GM21423 (cell line): ENCODE measurements at regions not wholly inside any gene's neighbourhood (a gene's known extent, or its start where the extent isn't known, plus 50 kb on each side); places are given as distances from the start of the nearest gene placed in this dataset.
A peak's percentile ranks its signal among the peaks of the same experiment; 100 is the strongest.
"Not testable (repeated sequence)": the region's sequence is repeated elsewhere in the genome, so short reads cannot be mapped to it uniquely, and the experiment has no call there.

Source experiments
- ATAC-seq: cut with Tn5 transposase; IDR thresholded peaks from one replicate; pipeline ENCODE4 v1.9.1; 2021; ENCODE audit warnings: mild to moderate bottlenecking, moderate library complexity; ENCODE audit not compliant: unreplicated experiment

DNA sequence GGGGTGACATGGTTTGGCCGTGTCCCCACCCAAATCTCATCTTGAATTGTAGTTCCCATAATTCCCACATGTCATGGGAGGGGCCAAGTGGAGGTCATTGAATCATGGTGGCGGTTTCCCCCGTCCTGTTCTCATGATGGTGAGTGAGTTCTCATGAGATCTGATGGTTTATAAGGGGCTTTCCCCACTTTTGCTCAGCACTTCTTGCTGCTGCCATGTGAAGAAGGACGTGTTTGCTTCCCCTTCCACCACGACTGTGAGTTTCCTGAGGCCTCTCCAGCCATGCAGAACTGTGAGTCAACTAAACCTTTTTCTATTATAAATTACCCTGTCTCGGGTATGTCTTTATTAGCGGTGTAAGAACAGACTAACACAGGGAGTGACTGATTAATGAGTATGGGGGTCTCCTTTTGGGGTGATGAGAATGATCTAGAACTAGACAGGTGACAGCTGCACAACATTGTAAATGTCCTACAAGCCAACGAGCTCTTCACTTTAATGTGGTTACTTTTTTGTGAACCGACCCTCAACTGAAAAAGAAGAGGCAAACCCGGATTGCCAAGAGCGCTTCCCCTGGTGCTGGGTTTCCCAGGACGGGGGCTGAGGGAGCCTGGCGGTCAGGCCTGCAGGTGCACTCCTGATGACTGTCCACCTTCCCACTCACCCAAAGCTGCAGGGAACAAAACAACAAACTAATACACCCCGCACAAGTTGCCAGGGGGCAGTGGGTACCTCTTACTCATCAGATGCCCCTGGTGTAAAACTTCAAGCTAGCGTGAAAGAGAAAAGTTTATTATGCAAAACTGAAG, 90.1 kb downstream of the NCOR2 start:
- no peak for ATAC-seq

DNA sequence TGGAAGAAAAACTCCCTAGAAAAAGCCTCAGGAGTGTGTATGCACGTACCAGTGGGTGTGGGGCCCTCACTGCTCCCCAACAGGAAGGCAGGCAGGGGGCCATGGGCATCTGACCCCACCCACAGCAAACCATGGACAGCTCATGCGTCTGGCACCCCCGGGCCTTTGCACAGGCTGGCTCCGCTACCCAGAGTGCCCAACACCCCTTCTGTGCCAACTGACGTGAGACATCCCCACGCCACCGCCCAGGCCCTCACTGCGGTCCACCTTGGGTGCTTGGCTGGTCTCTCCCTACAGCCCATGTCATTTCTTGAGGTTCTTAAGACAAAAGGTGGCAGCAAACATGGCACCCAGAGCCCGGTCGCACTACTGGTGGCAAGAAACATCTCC, 91.4 kb downstream of the NCOR2 start:
- no peak for ATAC-seq

DNA sequence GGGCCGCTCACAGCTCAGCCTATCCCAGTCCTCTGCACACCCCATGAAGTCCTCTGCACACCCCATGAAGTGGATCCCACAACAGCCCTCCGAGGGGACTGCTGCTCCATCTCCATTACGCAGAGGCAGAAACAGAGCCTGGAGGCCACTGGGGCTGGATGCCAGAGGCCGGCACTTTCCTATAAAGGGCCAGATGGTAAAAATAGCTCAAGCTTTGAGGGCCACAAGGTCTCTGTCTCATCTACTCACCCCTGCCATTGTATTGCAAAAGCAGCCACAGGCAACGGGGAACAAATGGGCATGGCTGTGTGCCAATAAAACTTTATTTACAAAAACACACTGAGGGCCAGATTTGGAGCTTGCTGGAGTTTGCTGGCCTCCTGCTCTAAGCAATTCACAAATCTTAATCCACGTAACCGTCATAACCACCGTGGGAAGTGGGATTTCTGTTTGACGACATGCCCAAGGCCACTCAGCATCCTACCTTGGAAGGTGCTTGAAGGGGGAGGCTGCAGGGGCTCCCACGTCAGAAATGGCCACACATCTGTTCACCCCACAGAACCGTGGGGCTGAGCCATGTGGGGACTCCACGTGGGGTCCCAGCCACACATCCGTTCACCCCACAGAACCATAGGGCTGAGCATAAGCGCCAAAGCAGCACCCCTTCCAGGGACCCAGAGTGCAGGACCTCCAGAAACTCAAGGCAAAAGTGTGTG, 92.0 kb downstream of the NCOR2 start:
- no peak for ATAC-seq

DNA sequence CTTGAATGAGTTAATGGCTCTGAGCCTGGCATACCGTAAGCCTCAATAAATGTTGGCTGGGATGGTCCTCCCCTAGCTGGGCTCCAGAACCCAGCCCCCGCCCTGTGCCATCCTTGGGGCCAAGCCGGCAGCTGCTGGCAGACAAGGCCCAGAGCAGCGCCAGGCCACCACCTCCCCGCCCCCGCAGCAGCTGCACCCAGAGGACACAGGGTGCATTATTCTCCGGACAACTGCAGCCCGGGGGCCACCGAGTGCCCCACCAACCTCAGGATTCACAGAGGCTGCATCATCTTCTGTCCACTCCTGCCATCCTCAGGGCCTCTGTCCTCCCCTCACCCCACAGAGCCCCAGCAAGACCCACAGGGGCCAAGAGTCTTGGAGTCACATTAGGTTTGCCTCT, 92.7 kb downstream of the NCOR2 start:
- no peak for ATAC-seq

DNA sequence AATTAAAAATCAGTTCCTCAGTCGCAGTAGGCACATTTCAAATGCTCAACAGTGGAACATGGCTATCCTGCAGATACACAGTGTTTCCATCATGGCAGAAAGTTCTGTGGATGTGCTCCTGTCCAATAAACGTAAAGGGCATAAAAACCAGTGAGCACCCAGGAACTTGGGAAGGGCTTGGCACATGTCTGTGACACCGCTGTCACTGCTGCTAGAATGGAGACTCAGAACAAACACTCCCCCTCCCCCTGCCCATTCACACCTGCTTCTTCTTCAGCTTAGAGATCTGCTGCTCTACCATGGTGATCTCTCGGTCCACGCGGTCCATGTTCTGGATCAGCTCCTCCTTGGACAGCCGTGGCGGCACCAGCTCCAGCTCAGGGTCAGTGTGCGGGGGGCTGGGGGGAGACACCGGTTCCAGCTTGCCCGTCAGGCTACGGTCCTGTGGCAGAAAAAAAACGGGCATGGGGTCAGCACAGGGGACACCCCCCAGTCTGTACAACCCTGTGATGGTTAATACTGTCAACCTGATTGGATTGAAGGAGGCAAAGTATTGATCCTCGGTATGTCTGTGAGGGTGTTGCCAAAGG, 94.6 kb downstream of the NCOR2 start:
- no peak for ATAC-seq

DNA sequence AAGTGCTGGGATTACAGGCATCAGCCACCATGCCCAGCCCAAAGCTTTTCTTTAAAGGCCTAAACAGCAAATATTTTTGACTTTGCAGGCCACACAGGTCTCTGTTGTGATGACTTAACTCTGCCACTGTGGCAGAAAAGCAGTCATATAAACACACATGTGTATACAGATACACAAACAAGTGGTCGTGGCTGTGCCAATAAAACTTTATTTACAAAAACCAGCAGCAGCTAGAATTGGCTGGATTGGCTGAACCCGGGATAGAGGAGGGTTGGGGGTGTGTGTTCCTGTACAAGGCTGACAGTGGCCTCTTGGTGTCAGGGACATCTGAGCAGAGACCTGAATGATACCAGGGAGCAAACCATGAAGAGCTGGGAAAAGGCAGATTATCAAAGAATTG, 95.6 kb downstream of the NCOR2 start:
- ATAC-seq = no peak

DNA sequence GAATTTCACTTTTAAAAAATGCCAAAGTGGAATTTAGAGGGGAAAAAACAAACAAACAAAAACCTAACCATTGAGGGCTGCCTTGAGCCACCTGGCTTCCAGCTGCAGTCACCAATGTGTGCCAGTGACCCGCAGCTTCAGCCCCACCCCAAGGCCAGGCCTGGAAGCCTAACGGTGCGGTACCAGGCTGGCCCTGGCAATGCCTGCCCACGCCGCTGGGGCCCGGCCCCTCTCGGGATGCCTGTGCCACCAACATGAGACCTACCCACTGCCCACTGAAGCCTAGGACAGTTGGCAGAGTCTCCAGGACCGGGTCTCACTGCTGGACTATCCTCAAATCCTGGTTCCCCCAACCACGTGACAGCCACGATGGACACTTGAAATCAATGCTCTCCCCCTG, 96.6 kb downstream of the NCOR2 start:
- ATAC-seq = no peak

DNA sequence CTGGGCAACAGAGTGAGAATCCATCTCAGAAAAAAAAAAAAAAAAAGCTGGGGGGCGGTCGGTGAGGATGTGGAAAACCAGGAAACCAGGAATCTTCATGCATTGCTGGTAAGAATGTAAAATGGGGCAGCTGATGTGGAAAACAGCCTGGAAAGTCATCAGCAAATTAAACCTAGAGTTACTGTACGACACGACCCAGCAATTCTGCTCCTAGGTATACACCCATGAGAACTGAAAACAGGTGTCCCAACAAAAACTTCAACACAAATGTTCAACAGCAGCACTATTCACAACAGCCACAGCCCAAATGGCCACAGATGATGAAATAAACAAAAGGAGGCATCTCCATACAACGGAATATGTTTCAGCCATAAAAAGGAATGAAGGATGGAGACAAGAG, 97.3 kb downstream of the NCOR2 start:
- no peak for ATAC-seq

DNA sequence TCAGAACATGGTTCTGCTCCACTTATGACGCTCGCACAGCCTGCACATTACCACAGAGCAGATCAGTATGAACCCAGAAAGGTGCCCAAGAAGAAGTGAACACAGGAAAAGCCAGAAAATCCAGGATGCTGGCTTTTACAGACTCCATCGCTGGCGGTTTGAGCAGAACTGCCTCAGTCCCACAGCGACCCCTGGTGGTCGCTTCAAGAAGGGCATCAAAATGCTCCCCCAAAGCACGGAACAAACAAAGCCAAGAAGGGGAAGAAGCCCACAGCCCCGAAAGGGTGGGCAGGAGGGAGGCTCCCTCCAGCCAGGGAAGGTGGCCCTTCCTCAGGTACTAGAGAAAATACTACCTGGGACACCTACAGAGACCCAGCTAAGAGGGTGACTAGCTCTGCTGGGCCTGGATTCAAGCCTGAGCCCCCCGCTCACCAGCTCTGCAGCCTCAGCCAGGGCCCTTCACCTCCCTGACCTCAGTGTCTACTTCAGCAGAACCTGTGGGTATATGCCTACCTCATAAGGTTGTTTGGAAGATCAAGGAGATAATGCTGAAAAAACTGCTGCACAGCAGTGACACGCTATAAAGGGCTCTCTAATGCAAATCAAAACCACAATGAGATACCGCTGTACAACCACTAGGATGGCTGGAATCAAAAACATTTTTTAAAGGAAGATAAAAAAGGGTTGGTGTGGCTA, 98.1 kb downstream of the NCOR2 start:
- ATAC-seq = no peak

DNA sequence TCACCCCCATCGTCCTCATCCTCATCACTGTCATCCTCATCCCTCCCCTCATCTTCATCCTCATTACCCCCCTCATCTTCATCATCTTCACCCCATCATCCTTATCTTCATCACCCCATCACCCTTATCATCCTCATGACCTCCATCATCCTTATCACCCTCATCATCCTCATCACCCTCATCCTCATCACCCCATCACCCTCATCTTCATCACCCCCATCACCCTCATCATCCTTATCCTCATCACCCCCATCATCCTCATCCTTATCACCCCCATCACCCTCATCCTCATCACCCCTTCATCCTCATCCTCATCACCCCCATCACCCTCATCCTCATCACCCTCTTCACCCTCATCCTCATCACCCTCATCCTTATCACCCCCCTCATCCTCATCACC, 99.9 kb downstream of the NCOR2 start:
- ATAC-seq = not testable (repeated sequence)

DNA sequence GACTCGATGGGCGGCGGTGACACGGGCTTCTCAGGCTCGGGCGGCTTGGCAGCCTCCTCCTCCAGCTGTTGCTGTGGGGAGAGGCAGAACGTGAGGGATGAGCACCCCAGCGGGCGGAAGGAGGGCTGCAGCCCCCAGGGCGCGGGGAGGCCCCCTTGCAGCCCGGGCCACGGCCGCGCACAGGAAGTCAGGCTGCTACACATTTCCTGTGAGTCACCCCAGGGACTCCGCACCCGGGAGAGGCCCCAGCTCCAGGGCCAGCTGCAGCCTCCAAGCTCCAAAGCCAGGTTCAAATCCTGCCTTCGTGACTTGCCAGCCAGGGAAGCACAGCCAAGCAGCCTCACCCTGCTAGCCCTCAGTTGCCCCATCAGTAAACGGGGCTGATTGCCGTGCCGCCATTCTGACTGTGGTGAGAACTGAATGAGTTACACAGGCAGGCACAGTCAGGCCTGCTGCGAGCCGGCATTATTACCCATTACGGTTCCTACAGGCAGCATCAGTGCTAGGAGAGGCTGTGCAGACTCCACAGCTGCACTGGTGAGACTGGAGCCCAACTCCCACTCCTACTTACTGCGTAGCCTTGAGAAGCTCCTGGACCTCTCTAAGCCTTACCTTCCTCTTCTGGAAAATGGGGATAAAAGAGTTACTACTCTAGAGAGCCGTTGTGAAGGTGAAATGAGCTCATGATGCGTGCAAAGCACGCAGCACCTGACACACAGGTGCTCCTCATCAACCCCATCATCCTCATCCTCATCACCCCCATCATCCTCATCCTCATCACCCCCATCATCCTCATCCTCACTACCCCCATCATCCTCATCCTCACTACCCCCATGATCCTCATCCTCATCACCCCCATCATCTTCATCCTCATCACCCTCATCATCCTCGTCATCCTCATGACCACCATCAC, 100.9 kb downstream of the NCOR2 start:
- peak; percentile 96 for ATAC-seq

DNA sequence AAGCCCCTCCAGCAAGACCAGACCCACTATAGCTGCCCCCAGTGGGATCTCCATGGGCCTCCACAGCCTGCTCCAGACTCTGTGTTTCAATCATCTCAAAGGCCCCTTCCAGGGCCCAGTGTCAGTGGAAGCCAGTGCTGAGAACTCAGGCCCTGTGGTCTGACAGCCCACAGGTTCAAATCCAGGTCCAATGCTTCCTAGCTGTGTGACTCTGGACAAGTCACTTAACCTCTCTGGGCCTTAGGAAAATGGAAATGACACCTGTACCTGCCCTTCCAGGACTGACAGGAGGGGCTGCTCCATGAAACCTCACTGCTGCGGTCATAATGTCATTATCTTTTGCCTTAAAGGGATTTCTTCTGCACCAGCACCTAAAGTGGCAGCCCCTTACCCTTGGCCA, 101.9 kb downstream of the NCOR2 start:
- no peak for ATAC-seq

DNA sequence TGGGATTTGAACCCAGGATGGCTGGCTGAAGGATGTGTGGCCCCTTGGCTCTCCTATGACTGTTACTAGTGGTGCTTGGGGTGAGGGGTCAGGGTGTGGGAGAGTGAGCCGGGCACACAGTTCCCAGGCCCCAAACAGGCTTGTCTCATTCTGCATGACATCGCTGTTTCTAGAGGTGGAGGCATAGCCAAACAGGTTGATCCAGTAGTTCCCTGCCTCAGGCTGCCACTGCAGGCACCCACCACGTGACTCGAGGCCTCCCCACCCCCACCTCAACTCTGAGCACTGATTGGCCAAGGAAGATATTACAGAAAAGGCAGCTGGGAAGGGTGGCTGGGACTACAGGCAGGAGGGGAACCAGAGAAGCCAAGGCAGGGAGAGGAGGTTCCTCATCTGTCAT, 102.6 kb downstream of the NCOR2 start:
- no peak for ATAC-seq

DNA sequence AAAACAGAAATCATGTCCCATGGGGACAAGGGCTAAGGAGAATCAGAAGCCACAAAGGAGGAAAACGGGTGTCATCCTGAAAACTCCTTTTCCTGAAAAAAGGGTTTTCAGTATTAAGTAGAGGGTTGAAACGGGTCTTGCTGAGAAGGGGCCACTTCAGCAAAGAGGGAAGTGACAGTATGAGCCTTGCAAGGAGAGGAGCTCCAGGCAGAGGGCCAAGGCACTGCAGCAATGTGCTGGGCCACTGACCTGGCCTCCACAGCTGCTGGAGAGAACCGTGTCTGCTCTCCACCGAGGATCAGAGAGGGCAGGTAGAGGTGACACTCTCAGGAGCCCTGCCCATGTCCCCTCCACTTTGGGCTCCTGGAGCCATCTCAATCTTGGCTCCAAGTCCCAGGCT, 103.3 kb downstream of the NCOR2 start:
- ATAC-seq = no peak

DNA sequence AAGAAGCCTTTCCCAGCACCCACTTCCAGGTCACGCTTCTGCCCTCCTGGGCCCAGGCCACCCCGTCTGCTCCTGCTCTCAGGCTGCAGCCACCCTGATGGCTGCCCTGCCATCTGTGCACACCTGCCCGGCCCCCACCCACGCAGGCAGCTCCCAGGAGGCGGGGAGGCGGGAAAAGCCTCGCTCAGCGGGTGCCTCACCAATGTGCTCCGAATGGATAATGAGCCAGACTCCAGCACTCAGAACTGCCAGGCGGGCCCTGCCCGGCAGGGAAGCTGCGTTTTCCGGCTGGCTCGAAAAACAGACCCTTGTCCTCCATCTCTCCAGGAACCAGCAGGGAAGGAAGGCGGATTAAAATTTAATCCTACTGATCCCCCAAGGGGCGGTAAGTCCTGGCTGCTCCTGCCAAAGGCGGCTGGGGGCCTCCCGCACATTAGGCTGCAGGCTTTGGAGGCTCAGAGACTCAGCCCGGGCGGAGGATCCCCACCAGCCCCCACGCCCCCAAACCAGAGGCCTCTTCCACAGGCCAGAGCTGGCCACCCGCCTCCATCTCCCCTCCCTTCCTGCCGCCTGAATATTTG, 104.0 kb downstream of the NCOR2 start:
- ATAC-seq = no peak

DNA sequence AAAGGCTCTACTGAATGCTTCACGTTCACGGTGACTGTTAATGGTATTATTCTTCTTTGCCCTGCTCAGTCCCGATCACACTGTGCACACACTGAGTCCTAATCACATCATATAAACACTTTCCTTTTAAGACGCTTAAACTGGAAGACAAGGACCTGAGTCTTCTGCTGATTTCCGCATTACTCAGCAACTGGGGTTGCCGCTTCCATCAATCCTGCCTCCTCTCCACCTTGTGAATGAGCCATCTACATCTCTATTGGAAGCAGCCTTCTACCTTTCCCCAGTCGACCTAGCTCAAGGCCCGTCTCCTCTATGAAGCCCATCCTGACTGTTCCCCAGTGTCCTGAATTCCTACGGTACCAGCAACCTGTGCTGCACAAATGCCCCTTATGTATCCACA, 104.7 kb downstream of the NCOR2 start:
- no peak for ATAC-seq

DNA sequence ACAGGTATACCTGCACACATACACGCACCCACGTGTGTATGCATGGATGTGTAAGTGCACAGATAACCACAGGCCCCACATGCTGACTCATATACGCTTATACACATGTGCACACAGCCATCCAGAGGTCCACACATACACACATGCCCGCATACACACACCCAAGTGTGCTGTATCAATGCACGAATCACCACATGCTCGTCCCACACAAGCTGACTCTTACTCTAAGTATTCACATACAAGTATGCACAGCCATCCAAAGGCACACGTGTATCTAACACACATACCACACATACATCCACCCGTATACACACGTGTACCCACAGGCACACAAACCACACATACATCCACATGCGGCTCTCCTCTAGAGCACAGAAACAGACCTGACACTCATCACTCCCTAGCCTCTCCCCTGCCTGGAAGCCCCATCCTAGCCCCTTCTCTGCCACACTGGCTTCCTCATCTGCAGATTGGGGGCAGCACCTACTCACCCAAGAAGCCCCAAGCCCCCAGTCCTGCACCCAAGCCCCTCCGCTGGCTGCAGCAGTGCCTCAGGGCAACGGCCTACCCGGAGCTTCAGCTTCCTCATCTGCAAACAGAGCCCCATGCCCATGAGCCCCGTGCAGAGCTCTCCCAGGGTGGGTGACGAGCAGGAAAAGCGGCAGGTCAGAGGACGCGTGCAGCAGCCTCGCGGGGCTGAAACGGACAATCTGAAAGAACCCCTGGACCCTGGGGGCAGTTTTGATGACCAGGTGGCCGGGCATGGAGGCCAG, 105.4 kb downstream of the NCOR2 start:
- ATAC-seq = no peak

DNA sequence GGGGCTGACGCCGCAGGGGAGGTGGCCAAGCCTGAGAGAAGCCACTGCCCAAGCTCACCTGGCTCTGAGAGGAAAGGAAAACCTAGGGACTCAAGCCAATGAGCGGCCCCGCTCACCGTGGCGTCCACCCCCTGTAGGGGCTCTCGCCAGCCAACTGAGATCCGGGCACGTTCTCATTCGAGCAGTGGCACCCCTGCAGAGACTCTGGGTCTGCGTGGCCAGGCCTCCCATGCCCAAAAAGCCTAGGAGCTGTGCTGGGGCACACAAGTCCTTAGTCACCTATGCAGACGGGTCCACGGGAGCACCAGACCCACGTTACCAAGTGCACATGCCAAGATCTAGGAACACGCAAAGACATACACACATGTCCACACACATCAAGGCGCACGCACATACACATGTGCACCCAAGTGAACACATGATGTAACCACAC, 106.2 kb downstream of the NCOR2 start:
- ATAC-seq = no peak

DNA sequence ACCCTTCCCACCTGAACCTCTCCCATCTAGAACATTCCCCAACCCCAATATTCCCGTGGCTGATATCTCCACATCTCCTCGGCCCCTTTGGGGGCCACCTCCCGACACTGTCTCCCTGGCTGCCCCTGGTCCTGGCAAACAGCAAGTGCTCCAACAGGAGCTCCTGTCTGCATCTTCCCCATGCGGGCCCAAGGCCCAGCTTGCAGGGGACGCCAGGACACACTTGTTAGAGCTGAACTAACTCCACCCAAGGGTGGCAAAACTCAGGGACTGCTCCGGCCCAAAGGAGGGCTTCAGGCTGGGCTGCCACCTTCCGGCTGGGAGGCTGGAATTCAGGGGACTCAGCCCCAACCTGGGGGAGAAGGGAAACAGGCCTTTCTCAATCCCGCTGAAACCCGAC, 106.6 kb downstream of the NCOR2 start:
- no peak for ATAC-seq
